ENCODE measurements at regions not wholly inside any gene's neighbourhood (a gene's known extent, or its start where the extent isn't known, plus 50 kb on each side); places are given as distances from the start of the nearest gene placed in this dataset.

GRCh38 chr10:3287572-3288445 lies 115.2 kb upstream of the PITRM1 start:
- no peak overlapping the region for H3K4me3 Mint-ChIP-seq
- DNase-seq (no peak), ATAC-seq (no peak)
- ChIA-PET CTCF (no interaction called here), POLR2A (no interaction called here)
- intact Hi-C loops (cut with DNase I, micrococcal nuclease), result no loop called here
- H3K9me3 Mint-ChIP-seq (ENCODE audit: low read depth), result no peaks in the 10 kb centered on the region
- H3K27me3 Mint-ChIP-seq, result peaks cover 2% of the 10 kb centered on the region
- H3K27ac Mint-ChIP-seq, result no peak overlapping the region
- no peaks in the 10 kb centered on the region for H3K36me3 Mint-ChIP-seq (ENCODE audit: low read depth)
- H3K4me1 Mint-ChIP-seq, result no peaks in the 10 kb centered on the region

GRCh38 chr10:3282674-3283017 lies 110.1 kb upstream of the PITRM1 start:
- no peaks in the 10 kb centered on the region for H3K9me3 Mint-ChIP-seq (ENCODE audit: low read depth)
- no peaks in the 10 kb centered on the region for H3K36me3 Mint-ChIP-seq (ENCODE audit: low read depth)
- DNase-seq, result no peak
- H3K4me1 Mint-ChIP-seq, result no peaks in the 10 kb centered on the region
- ChIA-PET CTCF (no interaction called here), POLR2A (no interaction called here)
- intact Hi-C loops (cut with DNase I, micrococcal nuclease), result no loop called here
- ATAC-seq, result no peak
- no peak overlapping the region for H3K27ac Mint-ChIP-seq
- no peak overlapping the region for H3K4me3 Mint-ChIP-seq
- peaks cover 13% of the 10 kb centered on the region for H3K27me3 Mint-ChIP-seq

- no peak overlapping the region for H3K4me3 Mint-ChIP-seq
- ChIA-PET POLR2A (no interaction called here), CTCF (interaction anchor here (0.5 to 0.8 kb wide), 2 partner anchors 409 to 462 kb away, joined by 3 read pairs; no protein-coding TSS in a partner anchor)
- no peaks in the 10 kb centered on the region for H3K9me3 Mint-ChIP-seq (ENCODE audit: low read depth)
- H3K27ac Mint-ChIP-seq, result no peak overlapping the region
- H3K27me3 Mint-ChIP-seq, result peaks cover 13% of the 10 kb centered on the region
- no peaks in the 10 kb centered on the region for H3K4me1 Mint-ChIP-seq
- intact Hi-C loops (cut with DNase I, micrococcal nuclease), result no loop called here
- DNase-seq, result no peak
- ATAC-seq, result no peak
- H3K36me3 Mint-ChIP-seq (ENCODE audit: low read depth), result no peaks in the 10 kb centered on the region
Measured at GRCh38 chr10:3281941-3282673, 109.5 kb upstream of the PITRM1 start.

GRCh38 chr10:3278771-3279170 lies 106.2 kb upstream of the PITRM1 start:
- DNase-seq (no peak), ATAC-seq (no peak)
- Mint-ChIP-seq H3K27ac (no peak overlapping the region), H3K27me3 (peaks cover 24% of the 10 kb centered on the region), H3K4me3 (no peak overlapping the region), H3K9me3 (ENCODE audit: low read depth) (no peaks in the 10 kb centered on the region), H3K4me1 (no peaks in the 10 kb centered on the region), H3K36me3 (ENCODE audit: low read depth) (no peaks in the 10 kb centered on the region)
- CTCF ChIA-PET, result no interaction called here
- intact Hi-C loops (cut with DNase I, micrococcal nuclease), result no loop called here
- POLR2A ChIA-PET, result interaction anchor here (0.7 kb wide), 1 partner anchor 29 kb away, joined by 3 read pairs; no protein-coding TSS in a partner anchor

- no peaks in the 10 kb centered on the region for H3K36me3 Mint-ChIP-seq (ENCODE audit: low read depth)
- no peak overlapping the region for H3K27ac Mint-ChIP-seq
- ATAC-seq, result no peak
- H3K27me3 Mint-ChIP-seq, result peaks cover 24% of the 10 kb centered on the region
- H3K9me3 Mint-ChIP-seq (ENCODE audit: low read depth), result no peaks in the 10 kb centered on the region
- ChIA-PET POLR2A (no interaction called here), CTCF (no interaction called here)
- no peak for DNase-seq
- intact Hi-C loops (cut with DNase I, micrococcal nuclease), result no loop called here
- no peaks in the 10 kb centered on the region for H3K4me1 Mint-ChIP-seq
- H3K4me3 Mint-ChIP-seq, result no peak overlapping the region
Measured at GRCh38 chr10:3277566-3277965, 105.0 kb upstream of the PITRM1 start.

DNA sequence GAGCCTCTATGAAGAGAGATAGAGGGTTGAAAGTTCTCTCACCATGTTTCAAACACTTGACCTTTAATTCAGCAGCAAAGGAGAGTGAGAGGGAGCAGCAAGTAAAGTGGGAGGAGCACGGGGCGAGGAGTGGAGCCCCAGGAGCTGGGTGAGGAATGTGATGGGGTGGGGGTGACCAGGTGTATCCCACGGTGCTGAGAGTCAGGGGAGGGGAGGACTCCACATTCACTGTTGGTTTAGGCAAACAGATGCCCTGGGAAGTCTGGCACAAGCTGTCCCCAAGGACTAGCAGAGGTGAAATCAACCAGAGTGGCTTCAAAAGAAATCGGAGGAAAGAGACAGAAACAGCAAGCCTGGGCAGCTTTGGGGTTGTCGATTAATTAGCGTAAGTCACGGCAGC lies 101.8 kb upstream of the PITRM1 start:
- POLR2A ChIA-PET, result no interaction called here
- Mint-ChIP-seq H3K9me3 (ENCODE audit: low read depth) (no peaks in the 10 kb centered on the region), H3K27me3 (peaks cover 18% of the 10 kb centered on the region), H3K27ac (no peak overlapping the region), H3K4me1 (no peaks in the 10 kb centered on the region), H3K4me3 (no peak overlapping the region), H3K36me3 (ENCODE audit: low read depth) (no peaks in the 10 kb centered on the region)
- CTCF ChIA-PET, result interaction anchor here (0.8 kb wide), 1 partner anchor 294 kb away, joined by 3 read pairs; no protein-coding TSS in a partner anchor
- no peak for ATAC-seq
- DNase-seq, result no peak
- intact Hi-C loops (cut with DNase I, micrococcal nuclease), result no loop called here

DNA sequence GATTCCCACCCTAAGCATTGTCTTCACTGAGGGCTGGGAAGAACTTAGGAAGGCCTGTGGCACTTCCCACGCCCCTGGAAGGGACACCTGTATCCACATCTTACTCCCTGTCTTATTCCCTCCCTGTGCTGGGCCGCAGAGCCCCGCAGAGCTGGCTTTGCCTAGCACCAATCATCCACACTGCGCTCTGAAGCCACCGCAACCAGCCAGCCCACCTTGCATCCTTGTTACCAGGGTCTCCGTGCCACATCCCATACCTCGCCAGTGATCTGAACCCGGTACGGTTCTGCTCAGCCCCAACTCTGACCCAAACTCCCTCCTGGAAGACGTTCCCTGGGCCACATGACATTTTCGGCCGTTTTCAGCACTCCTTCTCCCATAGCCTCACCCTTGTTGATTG lies 101.4 kb upstream of the PITRM1 start:
- Mint-ChIP-seq H3K4me3 (no peak overlapping the region), H3K36me3 (ENCODE audit: low read depth) (no peaks in the 10 kb centered on the region), H3K4me1 (no peaks in the 10 kb centered on the region), H3K9me3 (ENCODE audit: low read depth) (no peaks in the 10 kb centered on the region), H3K27ac (no peak overlapping the region), H3K27me3 (peaks cover 18% of the 10 kb centered on the region)
- DNase-seq (no peak), ATAC-seq (no peak)
- ChIA-PET CTCF (interaction anchor here (0.6 kb wide), 1 partner anchor 484 kb away, joined by 3 read pairs; no protein-coding TSS in a partner anchor), POLR2A (no interaction called here)
- intact Hi-C loops (cut with DNase I, micrococcal nuclease), result no loop called here

DNA sequence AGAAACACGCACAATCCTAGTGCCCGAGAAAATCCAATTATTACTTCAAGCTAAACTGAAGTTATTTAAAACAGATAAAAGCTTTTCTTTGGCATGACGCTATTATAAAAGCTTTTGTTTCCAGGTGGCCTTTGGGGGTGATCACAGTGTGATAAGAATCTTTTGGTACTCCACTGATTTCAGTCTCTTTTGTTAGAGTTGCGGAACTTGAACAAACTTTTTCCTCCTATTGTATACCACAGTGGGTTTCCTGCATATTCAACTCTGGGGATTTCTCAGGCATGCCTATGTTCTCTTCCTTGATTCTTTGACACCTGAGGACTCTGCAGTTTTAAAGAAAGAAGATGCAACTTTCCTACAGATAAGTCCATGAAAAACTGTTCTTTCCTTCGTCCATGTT lies 99.7 kb upstream of the PITRM1 start:
- Mint-ChIP-seq H3K27me3 (peaks cover 14% of the 10 kb centered on the region), H3K36me3 (ENCODE audit: low read depth) (no peaks in the 10 kb centered on the region), H3K9me3 (ENCODE audit: low read depth) (no peaks in the 10 kb centered on the region), H3K4me3 (no peak overlapping the region), H3K27ac (no peak overlapping the region), H3K4me1 (no peaks in the 10 kb centered on the region)
- DNase-seq, result no peak
- CTCF ChIA-PET, result interaction anchor here (0.6 kb wide), 1 partner anchor 997 kb away, joined by 3 read pairs; no protein-coding TSS in a partner anchor
- POLR2A ChIA-PET, result no interaction called here
- ATAC-seq, result no peak
- intact Hi-C loops (cut with DNase I, micrococcal nuclease), result no loop called here

- H3K4me1 Mint-ChIP-seq, result no peaks in the 10 kb centered on the region
- ChIA-PET CTCF (no interaction called here), POLR2A (no interaction called here)
- ATAC-seq (no peak), DNase-seq (no peak)
- H3K27ac Mint-ChIP-seq, result no peak overlapping the region
- no peak overlapping the region for H3K4me3 Mint-ChIP-seq
- H3K36me3 Mint-ChIP-seq (ENCODE audit: low read depth), result no peaks in the 10 kb centered on the region
- intact Hi-C loops (cut with DNase I, micrococcal nuclease), result no loop called here
- no peaks in the 10 kb centered on the region for H3K9me3 Mint-ChIP-seq (ENCODE audit: low read depth)
- H3K27me3 Mint-ChIP-seq, result peaks cover 11% of the 10 kb centered on the region
Measured at GRCh38 chr10:3271354-3272115, 99.0 kb upstream of the PITRM1 start.

DNA sequence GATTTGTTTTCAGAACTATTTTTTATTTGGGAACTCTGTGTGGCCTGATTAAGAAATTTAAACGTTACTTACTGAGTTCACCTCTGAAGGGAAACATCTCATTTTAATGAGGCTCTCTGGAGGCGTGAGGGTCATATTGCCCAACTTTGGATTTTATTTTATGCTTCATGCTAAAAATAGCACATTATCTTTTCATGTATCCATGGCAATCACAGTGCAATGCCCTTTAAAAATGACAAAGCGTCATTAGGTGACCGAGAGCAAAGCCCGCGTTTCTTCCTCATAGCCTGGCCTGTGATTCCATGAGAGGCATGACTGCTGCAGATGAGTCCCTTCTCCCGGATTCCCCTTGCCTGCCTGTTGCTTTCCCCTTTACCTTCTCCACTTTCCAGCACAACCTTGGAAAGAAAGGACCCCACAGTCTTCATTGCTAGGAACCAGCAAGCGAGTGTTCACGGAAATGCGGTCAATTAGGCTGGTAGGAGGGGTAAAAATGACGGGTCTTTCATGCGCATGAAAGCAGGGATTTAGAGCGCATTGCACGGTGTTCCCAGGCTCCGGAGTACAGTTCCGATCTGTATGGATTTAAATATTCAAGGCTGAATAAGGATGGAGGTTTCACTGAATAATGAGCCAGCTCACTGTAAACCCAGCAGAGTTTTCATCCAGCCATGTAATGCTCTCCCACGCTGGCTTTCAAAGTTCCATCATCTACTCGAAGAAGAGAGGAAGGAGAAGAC lies 98.2 kb upstream of the PITRM1 start:
- Mint-ChIP-seq H3K4me3 (no peak overlapping the region), H3K9me3 (ENCODE audit: low read depth) (no peaks in the 10 kb centered on the region), H3K36me3 (ENCODE audit: low read depth) (no peaks in the 10 kb centered on the region), H3K27ac (no peak overlapping the region), H3K4me1 (no peaks in the 10 kb centered on the region), H3K27me3 (peaks cover 10% of the 10 kb centered on the region)
- DNase-seq, result no peak
- CTCF ChIA-PET, result no interaction called here
- no peak for ATAC-seq
- POLR2A ChIA-PET, result no interaction called here
- intact Hi-C loops (cut with DNase I, micrococcal nuclease), result no loop called here

DNA sequence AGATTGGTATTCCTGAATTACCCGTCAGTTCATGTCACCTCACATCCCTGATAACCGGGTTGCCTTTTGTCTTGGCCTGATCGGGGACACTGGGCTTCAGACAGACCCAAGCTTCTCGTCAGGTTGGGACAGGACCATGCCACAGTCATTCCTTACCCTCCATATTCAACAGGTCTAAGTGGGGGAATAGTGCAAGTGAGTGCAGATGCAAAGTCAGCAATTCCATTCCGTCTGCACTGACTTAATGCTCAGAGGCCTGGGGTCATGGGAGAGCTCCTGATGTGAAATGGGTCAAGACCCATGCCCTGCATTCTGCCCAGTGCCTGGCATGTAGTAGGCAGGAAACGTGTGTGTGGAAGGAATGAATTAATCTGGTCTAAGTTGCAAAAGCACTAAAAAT lies 95.4 kb upstream of the PITRM1 start:
- intact Hi-C loops (cut with DNase I, micrococcal nuclease), result no loop called here

More for the DNA sequence above, 95.4 kb upstream of the PITRM1 start:
- Mint-ChIP-seq H3K27me3 (peaks cover 8% of the 10 kb centered on the region), H3K9me3 (ENCODE audit: low read depth) (no peaks in the 10 kb centered on the region), H3K4me3 (no peak overlapping the region), H3K4me1 (no peaks in the 10 kb centered on the region), H3K36me3 (ENCODE audit: low read depth) (no peaks in the 10 kb centered on the region), H3K27ac (no peak overlapping the region)
- ChIA-PET CTCF (interaction anchor here (1.1 kb wide), 1 partner anchor 9 kb away, joined by 4 read pairs; no protein-coding TSS in a partner anchor), POLR2A (no interaction called here)
- no peak for ATAC-seq
- no peak for DNase-seq

Measured in activated CD4-positive, alpha-beta T cell treated with anti-CD3 and anti-CD28 coated beads for 36 hours (primary cell).